ENCODE measurements at regions not wholly inside any gene's neighbourhood (a gene's known extent, or its start where the extent isn't known, plus 50 kb on each side); places are given as distances from the start of the nearest gene placed in this dataset.
"Not testable (repeated sequence)": the region's sequence is repeated elsewhere in the genome, so short reads cannot be mapped to it uniquely, and the experiment has no call there.

DNA sequence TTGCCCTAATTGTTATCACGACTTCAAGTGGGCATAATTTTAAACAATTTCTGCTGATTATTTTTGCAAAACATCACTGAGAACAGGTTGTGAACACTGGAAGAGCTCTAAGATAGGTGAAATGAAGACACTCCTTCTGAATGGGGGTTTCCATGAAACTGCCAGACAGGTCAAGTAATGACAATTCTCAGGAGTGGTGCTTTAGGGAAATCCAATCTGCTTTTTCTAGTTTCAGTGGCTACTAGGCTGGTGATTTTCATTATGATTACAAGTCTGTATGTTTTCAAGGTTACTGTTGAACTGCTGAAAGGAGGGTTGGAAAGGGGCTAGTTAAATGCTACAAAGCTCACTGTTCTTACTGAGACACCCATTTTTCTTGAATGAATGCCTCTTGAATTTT lies 1724.2 kb downstream of the PCDH9 start:
- TF ChIP-seq, protein P1, sequence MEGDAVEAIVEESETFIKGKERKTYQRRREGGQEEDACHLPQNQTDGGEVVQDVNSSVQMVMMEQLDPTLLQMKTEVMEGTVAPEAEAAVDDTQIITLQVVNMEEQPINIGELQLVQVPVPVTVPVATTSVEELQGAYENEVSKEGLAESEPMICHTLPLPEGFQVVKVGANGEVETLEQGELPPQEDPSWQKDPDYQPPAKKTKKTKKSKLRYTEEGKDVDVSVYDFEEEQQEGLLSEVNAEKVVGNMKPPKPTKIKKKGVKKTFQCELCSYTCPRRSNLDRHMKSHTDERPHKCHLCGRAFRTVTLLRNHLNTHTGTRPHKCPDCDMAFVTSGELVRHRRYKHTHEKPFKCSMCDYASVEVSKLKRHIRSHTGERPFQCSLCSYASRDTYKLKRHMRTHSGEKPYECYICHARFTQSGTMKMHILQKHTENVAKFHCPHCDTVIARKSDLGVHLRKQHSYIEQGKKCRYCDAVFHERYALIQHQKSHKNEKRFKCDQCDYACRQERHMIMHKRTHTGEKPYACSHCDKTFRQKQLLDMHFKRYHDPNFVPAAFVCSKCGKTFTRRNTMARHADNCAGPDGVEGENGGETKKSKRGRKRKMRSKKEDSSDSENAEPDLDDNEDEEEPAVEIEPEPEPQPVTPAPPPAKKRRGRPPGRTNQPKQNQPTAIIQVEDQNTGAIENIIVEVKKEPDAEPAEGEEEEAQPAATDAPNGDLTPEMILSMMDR (IDR thresholded peaks at IDR 0.05): no peak
- H3K4me1 ChIP-seq: no peaks in the 10 kb centered on the region
- no peak for DNase-seq (ENCODE audit: low spot score)
- no peaks in the 10 kb centered on the region for H3K27me3 ChIP-seq
- no peak overlapping the region for H3K27ac ChIP-seq
- H3K36me3 ChIP-seq: no peaks in the 10 kb centered on the region
- H3K9me3 ChIP-seq: peaks cover 0 to 7% of the 10 kb centered on the region in 2 donors
- H3K4me3 ChIP-seq: no peak overlapping the region

DNA sequence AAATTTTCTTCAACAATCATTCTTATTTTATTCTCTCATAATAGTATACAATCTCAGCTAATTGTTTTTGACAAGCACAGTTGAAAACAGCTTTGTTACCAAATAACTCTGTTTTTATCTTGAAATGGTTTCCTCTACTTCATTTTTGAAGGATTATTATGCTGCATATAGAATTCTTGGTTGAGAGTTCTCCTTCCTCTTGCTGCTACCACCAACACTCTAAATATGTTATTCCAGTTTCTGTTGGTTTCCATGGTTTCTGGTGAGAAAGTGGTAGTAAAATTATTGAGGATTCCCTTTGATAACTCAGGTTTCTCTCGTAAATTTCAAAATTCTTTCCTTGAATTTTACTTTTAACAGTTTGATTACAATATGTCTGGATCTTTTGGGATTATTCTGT lies 1725.9 kb downstream of the PCDH9 start:
- DNase-seq (ENCODE audit: low spot score): no peak
- Histone ChIP-seq H3K27me3 (no peaks in the 10 kb centered on the region), H3K4me3 (no peak overlapping the region), H3K36me3 (no peaks in the 10 kb centered on the region), H3K4me1 (no peaks in the 10 kb centered on the region), H3K27ac (no peak overlapping the region), H3K9me3 (peaks cover 0 to 7% of the 10 kb centered on the region in 2 donors)
- TF ChIP-seq, protein P1 (IDR thresholded peaks at IDR 0.05): no peak

DNA sequence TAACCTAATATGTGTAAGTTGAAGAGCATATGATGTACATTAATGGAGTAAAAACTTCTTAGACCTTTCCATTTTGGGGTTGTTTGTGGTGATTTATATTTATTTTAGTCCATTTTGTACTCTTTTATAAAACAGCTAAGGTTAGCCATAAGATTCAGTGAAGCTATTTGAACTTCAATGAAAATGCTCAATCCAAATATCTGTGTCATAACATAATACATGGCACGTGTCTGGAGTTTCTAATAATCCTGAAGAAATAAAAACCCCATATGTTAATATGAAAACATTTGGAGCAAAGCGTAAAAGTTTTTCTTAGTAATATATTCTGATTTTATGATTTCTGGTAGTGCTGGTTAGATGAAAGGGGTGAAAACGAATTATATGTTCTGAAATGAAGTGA lies 1729.7 kb downstream of the PCDH9 start:
- no peak overlapping the region for H3K4me3 ChIP-seq
- TF ChIP-seq, protein P1 (IDR thresholded peaks at IDR 0.05): no peak
- no peaks in the 10 kb centered on the region for H3K4me1 ChIP-seq
- peaks cover 0 to 7% of the 10 kb centered on the region in 2 donors for H3K9me3 ChIP-seq
- no peak for DNase-seq (ENCODE audit: low spot score)
- H3K27me3 ChIP-seq: no peaks in the 10 kb centered on the region
- H3K36me3 ChIP-seq: no peaks in the 10 kb centered on the region
- no peak overlapping the region for H3K27ac ChIP-seq

DNA sequence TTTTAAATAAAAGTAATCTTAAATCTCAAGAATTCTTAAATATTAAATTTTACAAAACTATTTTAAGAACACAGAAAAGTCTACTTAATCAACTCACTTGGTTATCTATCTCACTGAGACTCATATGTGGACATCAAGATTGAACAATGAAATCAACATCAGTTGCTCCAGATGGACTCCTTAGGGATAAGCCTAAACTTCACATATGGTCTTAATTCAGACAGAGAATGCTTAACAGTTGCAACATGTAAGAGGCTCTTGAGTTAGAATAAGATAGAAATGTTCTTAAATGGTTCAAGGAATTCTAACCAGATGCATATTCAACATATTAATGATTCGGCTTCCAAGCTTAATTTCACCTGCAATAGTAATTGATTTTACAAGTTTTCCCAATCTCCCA lies 1730.9 kb downstream of the PCDH9 start:
- no peaks in the 10 kb centered on the region for H3K36me3 ChIP-seq
- H3K4me1 ChIP-seq: no peaks in the 10 kb centered on the region
- TF ChIP-seq, protein P1 (IDR thresholded peaks at IDR 0.05): no peak
- H3K4me3 ChIP-seq: no peak overlapping the region
- DNase-seq (ENCODE audit: low spot score): no peak
- H3K9me3 ChIP-seq: peaks cover 0 to 7% of the 10 kb centered on the region in 2 donors
- no peak overlapping the region for H3K27ac ChIP-seq
- H3K27me3 ChIP-seq: no peaks in the 10 kb centered on the region

DNA sequence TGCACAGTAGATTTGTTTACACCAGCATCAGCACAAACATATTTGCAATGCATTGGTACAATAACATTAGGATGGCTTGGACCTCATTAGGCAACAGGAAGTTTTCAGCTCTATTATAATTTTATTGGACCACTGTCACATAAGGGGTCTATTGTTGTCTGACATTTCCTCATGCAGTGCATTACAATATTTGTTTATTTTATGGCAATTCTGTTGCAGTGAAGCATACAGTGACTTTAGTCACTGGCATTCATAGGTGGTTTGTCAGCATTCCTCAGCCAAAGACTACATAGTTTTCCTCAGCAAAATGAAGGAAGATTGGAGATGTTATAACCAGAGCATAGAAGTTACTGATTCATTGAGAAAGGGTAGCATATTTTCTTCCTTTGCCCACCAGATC lies 1732.9 kb downstream of the PCDH9 start:
- Histone ChIP-seq H3K36me3 (no peaks in the 10 kb centered on the region), H3K27ac (no peak overlapping the region), H3K4me3 (no peak overlapping the region), H3K27me3 (no peaks in the 10 kb centered on the region), H3K9me3 (peaks cover 0 to 2% of the 10 kb centered on the region in 2 donors), H3K4me1 (no peaks in the 10 kb centered on the region)
- TF ChIP-seq, protein P1 (IDR thresholded peaks at IDR 0.05): no peak
- no peak for DNase-seq (ENCODE audit: low spot score)

DNA sequence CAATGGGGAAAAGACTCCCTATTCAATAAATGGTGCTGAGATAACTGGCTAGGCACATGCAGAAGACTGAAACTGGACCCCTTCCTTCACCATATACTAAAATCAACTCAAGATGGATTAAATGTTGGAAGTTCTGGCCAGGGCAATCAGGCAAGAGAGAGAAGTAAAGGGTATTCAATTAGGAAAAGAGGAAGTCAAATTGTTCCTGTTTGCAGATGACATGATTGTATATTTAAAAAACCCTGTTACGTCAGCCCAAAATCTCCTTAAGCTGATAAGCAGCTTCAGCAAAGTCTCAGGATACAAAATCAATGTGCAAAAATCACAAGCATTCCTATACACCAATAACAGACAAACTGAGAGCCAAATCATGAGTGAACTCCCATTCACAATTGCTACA lies 1739.4 kb downstream of the PCDH9 start:
- not testable (repeated sequence) for H3K27ac ChIP-seq; H3K27me3 ChIP-seq; H3K36me3 ChIP-seq; H3K9me3 ChIP-seq; DNase-seq (ENCODE audit: low spot score); H3K4me1 ChIP-seq; H3K4me3 ChIP-seq
